GM21390 (cell line): ENCODE measurements at regions not wholly inside any gene's neighbourhood (a gene's known extent, or its start where the extent isn't known, plus 50 kb on each side); places are given as distances from the start of the nearest gene placed in this dataset.
"Not testable (repeated sequence)": the region's sequence is repeated elsewhere in the genome, so short reads cannot be mapped to it uniquely, and the experiment has no call there.

Source experiments
- ATAC-seq: cut with Tn5 transposase; IDR thresholded peaks from one replicate; pipeline ENCODE4 v1.9.1; 2021; ENCODE audit not compliant: unreplicated experiment

DNA sequence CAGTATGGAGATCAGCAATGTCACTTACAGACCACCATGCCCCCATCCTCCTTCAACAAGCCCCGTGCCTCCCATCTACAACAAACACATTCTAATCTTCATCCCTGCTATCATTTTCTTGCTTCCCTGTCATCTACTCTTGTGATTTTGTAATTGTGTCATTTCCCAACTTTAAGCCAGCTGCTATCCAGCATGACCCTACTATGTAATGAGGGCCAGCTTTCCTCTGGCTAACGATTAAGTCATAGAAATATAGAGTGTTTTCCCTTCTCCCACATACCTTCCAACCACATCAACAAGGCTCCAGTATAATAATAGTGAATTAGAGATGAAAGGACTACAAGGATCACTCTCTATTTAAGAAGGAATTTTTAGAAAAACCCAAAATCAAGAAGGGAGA is 607.0 kb downstream of the TENT5A start:
- ATAC-seq = no peak

GRCh38 chr6:81144346-81144745 is 608.1 kb downstream of the TENT5A start:
- no peak for ATAC-seq

- no peak for ATAC-seq
Measured at GRCh38 chr6:81138236-81138635, 614.2 kb downstream of the TENT5A start.

DNA sequence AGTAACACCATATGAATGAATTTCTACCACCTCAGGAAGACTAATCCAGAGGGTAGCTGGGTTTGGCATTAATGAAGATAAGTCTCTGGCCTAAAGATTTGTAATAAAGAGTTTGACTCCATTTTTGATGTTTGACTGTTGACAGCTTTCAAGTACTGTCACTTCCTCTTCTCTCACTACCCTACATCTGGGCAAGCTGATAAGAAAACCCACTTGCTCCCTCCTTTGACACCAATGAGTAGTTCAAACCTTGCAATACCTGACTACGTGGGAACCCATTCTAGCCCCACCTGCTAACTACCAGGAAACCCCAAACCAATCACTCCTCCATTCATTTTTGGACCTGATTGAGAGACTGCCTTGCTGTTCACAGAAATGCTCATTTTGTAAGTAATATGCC is 621.5 kb downstream of the TENT5A start:
- ATAC-seq = no peak

DNA sequence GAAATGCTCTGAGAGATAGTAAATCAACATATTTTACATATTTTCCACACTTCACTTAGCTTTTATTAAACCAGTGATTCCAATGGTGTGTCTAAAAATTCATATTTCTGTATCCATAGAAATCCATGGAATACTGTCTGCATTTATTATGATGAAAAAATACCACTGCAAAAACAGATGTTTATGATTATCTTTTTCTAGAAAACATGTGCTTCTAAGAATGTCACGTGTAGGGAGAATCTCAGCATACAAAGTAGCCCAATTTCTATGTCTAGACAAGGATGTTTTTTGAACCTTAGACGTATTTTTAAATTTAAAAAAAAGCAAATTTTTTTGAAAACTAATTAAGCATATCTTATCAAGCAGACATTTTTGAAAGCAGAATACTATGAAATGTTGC is 622.4 kb downstream of the TENT5A start:
- no peak for ATAC-seq

- no peak for ATAC-seq
Measured at GRCh38 chr6:81128671-81129070, 623.8 kb downstream of the TENT5A start.

DNA sequence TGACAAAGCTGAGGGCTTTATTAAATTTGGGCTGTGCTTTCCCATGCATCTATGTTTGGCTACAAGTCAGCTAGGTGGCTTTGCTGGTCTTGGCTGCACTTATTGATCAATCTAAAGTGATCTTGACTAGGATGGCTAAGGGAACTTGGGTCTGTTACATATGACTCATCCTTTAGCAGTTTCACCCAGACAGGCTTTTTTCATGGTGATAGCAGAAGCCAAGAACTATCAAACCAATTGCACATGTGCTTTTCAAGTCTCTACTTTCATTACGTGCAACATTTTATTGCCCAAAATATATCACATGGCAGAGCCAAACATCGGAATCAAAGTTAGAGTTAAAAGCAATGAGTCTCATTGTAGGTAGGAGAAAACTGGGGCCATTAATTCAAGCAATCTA is 626.3 kb downstream of the TENT5A start:
- ATAC-seq = no peak

DNA sequence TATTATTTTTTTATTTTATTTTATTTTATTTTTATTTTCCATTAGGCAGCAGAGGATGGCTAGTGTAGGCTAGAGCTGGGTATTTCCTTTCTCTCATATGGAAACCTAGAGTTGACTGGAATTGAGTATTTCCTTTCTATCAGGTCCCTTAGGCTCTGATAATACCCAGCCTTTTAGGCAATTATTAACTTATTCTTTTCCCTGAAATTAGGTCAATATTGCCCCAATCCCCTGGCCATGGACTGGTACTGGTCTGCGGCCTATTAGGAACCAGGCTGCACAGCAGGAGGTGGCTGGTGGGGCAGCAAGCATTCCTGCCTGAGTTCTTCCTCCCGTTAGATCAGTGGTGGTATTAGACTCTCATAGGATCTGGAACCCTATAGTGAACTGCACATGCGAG is 632.2 kb downstream of the TENT5A start:
- no peak for ATAC-seq

DNA sequence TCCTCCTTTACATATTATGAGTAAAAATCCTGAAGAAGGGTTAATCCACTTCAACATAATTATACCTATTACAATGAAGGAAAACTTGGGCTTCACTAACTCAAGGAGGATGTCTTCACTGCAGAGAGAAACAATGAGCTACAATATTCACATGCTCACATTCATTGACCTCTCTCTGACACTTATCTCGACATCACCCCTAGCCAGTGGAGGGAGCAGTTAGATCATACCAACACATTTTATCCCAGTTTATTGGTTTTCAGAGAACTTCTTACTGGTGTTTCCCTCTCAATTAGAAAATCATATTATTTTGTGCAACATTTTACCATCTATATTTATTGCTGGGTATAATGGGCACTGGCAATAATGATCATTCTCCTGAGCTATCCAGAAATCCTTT is 646.5 kb downstream of the TENT5A start:
- no peak for ATAC-seq

DNA sequence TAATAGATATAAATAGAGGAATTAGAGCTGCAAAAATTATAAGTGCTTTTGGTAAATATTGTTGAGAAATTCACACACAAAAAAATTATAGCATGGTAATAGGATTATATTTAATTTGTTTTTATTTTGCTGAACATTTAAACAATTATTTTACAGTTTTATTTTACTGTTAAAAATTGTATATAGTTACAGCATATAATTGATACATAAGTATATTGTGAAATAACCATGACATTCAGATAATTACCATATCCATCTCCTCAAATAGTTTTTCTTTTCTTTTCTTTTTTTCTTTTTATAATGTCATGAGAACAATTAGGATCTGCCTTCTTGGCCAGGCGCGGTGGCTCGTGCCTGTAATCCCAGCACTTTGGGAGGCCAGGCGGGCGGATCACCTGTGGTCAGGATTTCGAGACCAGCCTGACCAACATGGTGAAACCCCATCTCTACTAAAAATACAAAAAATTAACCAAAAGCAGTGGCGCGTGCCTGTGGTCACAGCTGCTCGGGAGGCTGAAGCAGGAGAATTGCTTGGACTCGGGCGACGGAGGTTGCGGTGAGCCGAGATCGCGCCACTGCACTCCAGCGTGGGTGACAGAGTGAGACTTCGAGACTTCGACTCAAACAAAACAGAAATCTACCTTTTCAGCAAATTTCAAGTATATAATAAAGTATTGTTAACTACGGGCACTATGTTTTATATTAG is 654.2 kb downstream of the TENT5A start:
- ATAC-seq = no peak

DNA sequence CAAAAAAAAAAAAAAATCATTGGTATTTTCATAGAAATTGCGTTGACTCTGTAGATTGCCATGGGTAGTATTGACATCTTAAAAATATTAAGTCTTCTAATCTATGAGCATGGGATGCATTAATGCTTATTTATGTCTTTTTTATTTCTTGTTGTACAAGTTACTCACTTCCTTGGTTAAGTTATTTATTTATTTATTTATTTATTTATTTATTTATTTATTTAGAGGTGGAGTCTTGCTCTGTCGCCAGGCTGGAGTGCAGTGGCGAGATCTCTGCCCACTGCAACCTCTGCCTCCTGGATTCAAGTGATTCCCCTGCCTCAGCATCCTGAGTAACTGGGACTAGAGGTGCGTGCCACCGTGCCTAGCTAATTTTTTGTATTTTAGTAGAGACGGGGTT is 656.0 kb downstream of the TENT5A start:
- not testable (repeated sequence) for ATAC-seq

DNA sequence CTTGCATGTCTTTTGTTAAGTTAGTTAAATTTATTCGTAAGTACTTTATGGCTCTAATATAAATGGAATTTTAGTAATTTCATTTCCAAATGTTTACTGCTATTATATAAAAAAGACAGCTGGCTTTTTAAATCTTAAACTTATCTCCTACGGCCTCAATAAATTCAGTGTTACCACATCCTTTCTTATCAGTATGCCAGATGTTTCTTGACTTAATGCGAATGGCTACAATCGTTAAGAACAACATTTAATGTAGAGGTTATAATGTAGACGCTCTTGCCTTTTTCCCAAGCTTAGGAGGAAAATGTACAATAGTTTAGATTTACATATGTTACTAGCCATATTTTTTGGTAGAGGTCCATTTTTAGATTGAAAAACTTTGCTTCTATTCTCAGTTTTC is 659.4 kb downstream of the TENT5A start:
- ATAC-seq = no peak

DNA sequence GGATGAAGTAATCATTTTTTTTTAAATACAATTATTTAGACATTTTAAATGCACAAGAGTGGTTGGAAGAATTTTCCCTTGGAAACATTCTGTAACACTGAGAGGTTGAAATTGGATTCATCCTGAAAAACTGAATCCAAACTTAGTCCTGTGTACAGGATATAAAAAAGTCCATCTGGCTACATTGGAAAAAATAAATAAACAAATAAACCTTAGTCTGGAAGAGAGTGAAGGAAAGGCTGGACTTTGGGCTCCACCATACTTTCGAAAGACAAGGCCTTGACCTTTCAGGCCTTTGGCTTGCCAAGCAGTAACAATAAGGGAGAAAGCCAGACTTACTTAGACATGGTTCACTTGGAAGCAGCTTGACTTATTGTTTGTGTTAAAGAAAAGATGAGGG is 664.3 kb downstream of the TENT5A start:
- no peak for ATAC-seq

- no peak for ATAC-seq
Measured at GRCh38 chr6:81086991-81087390, 665.5 kb downstream of the TENT5A start.

DNA sequence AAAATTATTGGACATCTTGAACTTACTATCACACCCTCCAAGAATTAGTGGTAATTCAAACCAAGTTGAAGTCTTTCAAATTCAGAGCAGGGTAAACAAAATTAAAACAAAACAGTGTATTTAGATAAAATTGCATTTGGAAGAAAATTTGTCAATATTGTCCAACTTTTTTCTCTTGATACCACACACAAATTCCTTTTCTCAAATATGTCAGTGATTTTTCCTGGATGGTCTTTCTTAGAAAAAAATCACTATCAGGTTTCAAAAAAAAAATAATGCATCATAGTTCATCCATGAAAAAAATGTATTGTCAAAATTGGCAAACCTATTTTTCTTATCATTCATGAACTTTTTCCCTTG is 667.1 kb downstream of the TENT5A start:
- no peak for ATAC-seq

GRCh38 chr6:81084776-81085430 is 667.6 kb downstream of the TENT5A start:
- no peak for ATAC-seq

DNA sequence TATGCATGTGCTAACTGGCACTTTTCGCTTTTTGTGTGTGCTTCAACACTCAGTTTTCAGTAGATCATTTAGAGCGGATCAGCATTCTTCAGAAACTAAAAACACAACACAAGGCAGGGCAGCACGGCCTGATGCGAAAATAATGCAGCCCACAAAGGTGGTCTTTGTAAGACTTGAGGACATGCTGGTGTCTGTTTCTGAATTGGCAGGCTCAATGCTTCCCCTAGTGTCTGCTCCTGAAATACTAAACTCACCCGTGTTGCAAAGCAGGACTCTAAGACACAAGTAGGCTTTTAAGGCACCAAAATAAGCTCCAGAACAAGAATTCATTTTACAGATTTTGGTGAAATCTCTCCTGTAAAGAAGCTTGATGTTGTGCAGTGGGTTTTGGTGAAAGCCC is 676.5 kb downstream of the TENT5A start:
- no peak for ATAC-seq

- no peak for ATAC-seq
Measured at GRCh38 chr6:81073318-81073717, 679.2 kb downstream of the TENT5A start.

GRCh38 chr6:81071121-81071520 is 681.4 kb downstream of the TENT5A start:
- no peak for ATAC-seq

DNA sequence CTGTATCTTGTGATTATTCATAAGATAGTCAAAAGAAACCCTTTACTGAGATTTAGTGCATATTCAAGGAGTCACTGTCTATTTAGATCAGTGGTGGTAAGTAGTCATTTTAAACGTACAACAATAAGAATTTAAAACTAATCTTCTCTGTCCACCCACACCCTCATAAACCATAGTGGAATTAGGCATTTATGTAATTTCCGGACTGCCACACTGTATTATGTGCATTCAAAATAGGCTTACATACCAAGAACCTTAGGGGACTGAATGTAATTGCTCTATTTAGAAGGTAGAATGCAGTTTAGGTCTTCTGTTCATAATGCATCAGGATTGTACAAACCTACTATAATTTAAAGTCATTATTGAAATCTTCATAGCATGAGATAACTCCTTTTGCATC is 685.4 kb downstream of the TENT5A start:
- ATAC-seq = no peak

DNA sequence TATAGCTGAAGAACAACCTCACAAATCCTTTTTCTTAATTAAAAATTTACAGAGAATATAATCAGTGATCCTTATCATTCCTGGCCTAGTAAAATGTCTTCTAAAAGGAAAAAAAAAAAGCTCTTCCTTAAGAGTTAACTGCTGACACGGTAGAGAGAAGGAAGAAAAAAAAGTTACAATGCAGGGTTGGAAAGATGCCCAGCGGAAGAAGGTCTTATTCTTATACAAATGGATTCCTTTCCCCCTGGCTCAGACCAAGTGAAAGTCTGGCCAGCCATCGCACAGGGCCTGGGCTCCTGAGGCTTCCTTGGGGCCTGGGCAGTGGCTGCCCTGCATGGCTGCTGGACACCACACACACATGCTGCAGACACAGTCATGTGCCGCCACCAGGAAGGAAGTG is 688.6 kb downstream of the TENT5A start:
- ATAC-seq = no peak

- ATAC-seq = no peak
Measured at GRCh38 chr6:81054036-81054435, 698.4 kb downstream of the TENT5A start.

DNA sequence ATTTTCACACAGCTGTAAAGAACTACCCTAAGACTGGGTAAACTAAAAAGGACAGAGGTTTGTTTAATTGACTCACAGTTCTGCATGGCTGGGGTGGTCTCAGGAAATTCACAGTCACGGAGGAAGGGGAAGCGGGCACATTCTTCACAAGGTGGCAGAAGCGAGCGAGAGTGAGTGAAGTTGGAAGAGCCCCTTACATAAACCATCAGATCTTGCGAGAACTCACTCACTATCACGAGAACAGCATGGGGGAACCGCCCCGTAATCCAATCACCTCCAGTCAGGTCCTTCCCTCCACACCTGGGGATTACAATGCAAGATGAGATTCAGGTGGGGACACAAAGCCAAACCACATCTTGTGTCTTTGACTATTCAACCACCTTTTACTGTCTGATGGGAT is 700.5 kb downstream of the TENT5A start:
- no peak for ATAC-seq
